ENCODE measurements at regions not wholly inside any gene's neighbourhood (a gene's known extent, or its start where the extent isn't known, plus 50 kb on each side); places are given as distances from the start of the nearest gene placed in this dataset.
A peak's percentile ranks its signal among the peaks of the same experiment; 100 is the strongest.

- H3K9me3 ChIP-seq, result peaks cover 0 to 8% (median 6%) of the 10 kb centered on the region in 4 donors
- no peak for DNase-seq
- TF ChIP-seq, protein P1, sequence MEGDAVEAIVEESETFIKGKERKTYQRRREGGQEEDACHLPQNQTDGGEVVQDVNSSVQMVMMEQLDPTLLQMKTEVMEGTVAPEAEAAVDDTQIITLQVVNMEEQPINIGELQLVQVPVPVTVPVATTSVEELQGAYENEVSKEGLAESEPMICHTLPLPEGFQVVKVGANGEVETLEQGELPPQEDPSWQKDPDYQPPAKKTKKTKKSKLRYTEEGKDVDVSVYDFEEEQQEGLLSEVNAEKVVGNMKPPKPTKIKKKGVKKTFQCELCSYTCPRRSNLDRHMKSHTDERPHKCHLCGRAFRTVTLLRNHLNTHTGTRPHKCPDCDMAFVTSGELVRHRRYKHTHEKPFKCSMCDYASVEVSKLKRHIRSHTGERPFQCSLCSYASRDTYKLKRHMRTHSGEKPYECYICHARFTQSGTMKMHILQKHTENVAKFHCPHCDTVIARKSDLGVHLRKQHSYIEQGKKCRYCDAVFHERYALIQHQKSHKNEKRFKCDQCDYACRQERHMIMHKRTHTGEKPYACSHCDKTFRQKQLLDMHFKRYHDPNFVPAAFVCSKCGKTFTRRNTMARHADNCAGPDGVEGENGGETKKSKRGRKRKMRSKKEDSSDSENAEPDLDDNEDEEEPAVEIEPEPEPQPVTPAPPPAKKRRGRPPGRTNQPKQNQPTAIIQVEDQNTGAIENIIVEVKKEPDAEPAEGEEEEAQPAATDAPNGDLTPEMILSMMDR (IDR thresholded peaks at IDR 0.05), result no peak
- TF ChIP-seq POLR2A (IDR thresholded peaks at IDR 0.05), result no peak
- TF ChIP-seq EP300 (IDR thresholded peaks at IDR 0.05), result no peak
- no peak for TF ChIP-seq POLR2AphosphoS5 (IDR thresholded peaks at IDR 0.05)
- intact Hi-C loops (cut with DNase I; ENCODE audit: low total_unique reads), result no loop called here
- no peak overlapping the region for H3K27ac ChIP-seq
- H3K4me3 ChIP-seq, result no peak overlapping the region
- no peaks in the 10 kb centered on the region for H3K4me1 ChIP-seq
- no peaks in the 10 kb centered on the region for H3K36me3 ChIP-seq
- peaks cover 0 to 9% (median 0%) of the 10 kb centered on the region in 3 donors for H3K27me3 ChIP-seq
Measured at GRCh38 chr16:65731833-65732232, 610.0 kb upstream of the CDH11 start.

- Histone ChIP-seq H3K4me3 (no peak overlapping the region), H3K27ac (no peak overlapping the region), H3K36me3 (no peaks in the 10 kb centered on the region), H3K27me3 (peaks cover 0 to 11% (median 0%) of the 10 kb centered on the region in 3 donors), H3K9me3 (peaks cover 0 to 8% (median 6%) of the 10 kb centered on the region in 4 donors), H3K4me1 (no peaks in the 10 kb centered on the region)
- WGBS, 5 donors, result 85 to 92% (median 91%) methylated on average over 2 of the region's 2 CpGs
- no peak for DNase-seq
- intact Hi-C loops (cut with DNase I; ENCODE audit: low total_unique reads), result no loop called here
- TF ChIP-seq POLR2A (IDR thresholded peaks at IDR 0.05) (no peak), EP300 (IDR thresholded peaks at IDR 0.05) (no peak), POLR2AphosphoS5 (IDR thresholded peaks at IDR 0.05) (no peak)
- TF ChIP-seq, protein P1 (IDR thresholded peaks at IDR 0.05), result no peak
Measured at GRCh38 chr16:65728652-65729051, 606.8 kb upstream of the CDH11 start.

- TF ChIP-seq, protein P1 (IDR thresholded peaks at IDR 0.05), result no peak
- TF ChIP-seq EP300 (IDR thresholded peaks at IDR 0.05) (no peak), POLR2AphosphoS5 (IDR thresholded peaks at IDR 0.05) (no peak), POLR2A (IDR thresholded peaks at IDR 0.05) (no peak)
- Histone ChIP-seq H3K27me3 (peaks cover 0 to 13% (median 0%) of the 10 kb centered on the region in 3 donors), H3K36me3 (no peaks in the 10 kb centered on the region), H3K27ac (no peak overlapping the region), H3K4me1 (no peaks in the 10 kb centered on the region), H3K4me3 (no peak overlapping the region), H3K9me3 (peaks cover 0 to 8% (median 6%) of the 10 kb centered on the region in 4 donors)
- DNase-seq, result peak in 1 of 2 donors; percentile 49
- intact Hi-C loops (cut with DNase I; ENCODE audit: low total_unique reads), result no loop called here
- 42 to 66% (median 50%) methylated on average over 3 of the region's 3 CpGs for WGBS, 5 donors
Measured at GRCh38 chr16:65728167-65728566, 606.3 kb upstream of the CDH11 start.

- H3K27ac ChIP-seq, result no peak overlapping the region
- no peaks in the 10 kb centered on the region for H3K36me3 ChIP-seq
- DNase-seq, result no peak
- H3K4me1 ChIP-seq, result no peaks in the 10 kb centered on the region
- intact Hi-C loops (cut with DNase I; ENCODE audit: low total_unique reads), result no loop called here
- TF ChIP-seq POLR2AphosphoS5 (IDR thresholded peaks at IDR 0.05) (no peak), EP300 (IDR thresholded peaks at IDR 0.05) (no peak), POLR2A (IDR thresholded peaks at IDR 0.05) (no peak)
- TF ChIP-seq, protein P1 (IDR thresholded peaks at IDR 0.05), result no peak
- H3K27me3 ChIP-seq, result peaks cover 0 to 13% (median 0%) of the 10 kb centered on the region in 3 donors
- H3K9me3 ChIP-seq, result peaks cover 0 to 8% (median 6%) of the 10 kb centered on the region in 4 donors
- 48 to 64% (median 53%) methylated on average over 8 of the region's 8 CpGs for WGBS, 5 donors
- H3K4me3 ChIP-seq, result no peak overlapping the region
Measured at GRCh38 chr16:65727534-65728137, 605.8 kb upstream of the CDH11 start.
